HUES48 (cell line): ENCODE measurements at regions not wholly inside any gene's neighbourhood (a gene's known extent, or its start where the extent isn't known, plus 50 kb on each side); places are given as distances from the start of the nearest gene placed in this dataset.

Source experiments
- H3K27ac ChIP-seq: one replicate; pipeline ENCODE4 v1.7.0; 2013; ENCODE audit warnings: low read depth, low read length, inconsistent platforms
- H3K27me3 ChIP-seq: 2 replicates; pipeline ENCODE4 v1.6.1; 2013; ENCODE audit warnings: mild to moderate bottlenecking, low read length; ENCODE audit not compliant: control insufficient read depth, insufficient read depth
- H3K36me3 ChIP-seq: 2 replicates; pipeline ENCODE4 v1.6.1; 2013; ENCODE audit warnings: low read length; ENCODE audit not compliant: control insufficient read depth, insufficient read depth
- H3K4me1 ChIP-seq: 2 replicates; pipeline ENCODE4 v1.6.1; 2013; ENCODE audit warnings: mild to moderate bottlenecking, low read length; ENCODE audit not compliant: control insufficient read depth, insufficient read depth
- H3K4me3 ChIP-seq: 2 replicates; pipeline ENCODE4 v1.5.1; 2013; ENCODE audit warnings: mild to moderate bottlenecking, low read depth, low read length
- H3K9ac ChIP-seq: 2 replicates; pipeline ENCODE4 v1.6.1; 2013; ENCODE audit warnings: mild to moderate bottlenecking, low read depth, low read length, moderate library complexity
- H3K9me3 ChIP-seq: 2 replicates; pipeline ENCODE4 v1.6.1; 2013; ENCODE audit warnings: low read length; ENCODE audit not compliant: control insufficient read depth, insufficient read depth

DNA sequence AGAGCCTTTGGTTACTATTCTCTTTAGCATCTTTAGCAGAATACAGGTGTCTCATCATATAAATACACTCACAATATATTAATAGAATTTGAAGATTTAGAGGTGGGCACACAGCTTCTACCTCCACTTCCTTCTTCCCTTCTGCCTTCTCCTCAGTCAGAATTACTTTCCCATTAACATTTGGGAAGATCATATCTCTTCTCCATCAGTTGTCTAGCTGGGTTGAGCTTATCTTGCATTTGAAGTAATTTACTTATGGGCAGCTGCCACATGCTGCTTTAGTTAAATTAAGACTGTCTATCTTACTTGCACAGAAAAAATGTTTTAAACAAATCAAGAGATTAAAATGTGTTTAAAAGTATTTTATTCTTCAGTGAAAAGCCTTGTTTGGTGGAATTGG lies 110.1 kb upstream of the ASIC2 start:
- Histone ChIP-seq H3K27me3 (no peaks in the 10 kb centered on the region), H3K4me3 (no peak overlapping the region), H3K9me3 (no peaks in the 10 kb centered on the region), H3K9ac (no peak overlapping the region), H3K36me3 (no peaks in the 10 kb centered on the region), H3K27ac (no peak overlapping the region), H3K4me1 (peaks cover 7% of the 10 kb centered on the region)

DNA sequence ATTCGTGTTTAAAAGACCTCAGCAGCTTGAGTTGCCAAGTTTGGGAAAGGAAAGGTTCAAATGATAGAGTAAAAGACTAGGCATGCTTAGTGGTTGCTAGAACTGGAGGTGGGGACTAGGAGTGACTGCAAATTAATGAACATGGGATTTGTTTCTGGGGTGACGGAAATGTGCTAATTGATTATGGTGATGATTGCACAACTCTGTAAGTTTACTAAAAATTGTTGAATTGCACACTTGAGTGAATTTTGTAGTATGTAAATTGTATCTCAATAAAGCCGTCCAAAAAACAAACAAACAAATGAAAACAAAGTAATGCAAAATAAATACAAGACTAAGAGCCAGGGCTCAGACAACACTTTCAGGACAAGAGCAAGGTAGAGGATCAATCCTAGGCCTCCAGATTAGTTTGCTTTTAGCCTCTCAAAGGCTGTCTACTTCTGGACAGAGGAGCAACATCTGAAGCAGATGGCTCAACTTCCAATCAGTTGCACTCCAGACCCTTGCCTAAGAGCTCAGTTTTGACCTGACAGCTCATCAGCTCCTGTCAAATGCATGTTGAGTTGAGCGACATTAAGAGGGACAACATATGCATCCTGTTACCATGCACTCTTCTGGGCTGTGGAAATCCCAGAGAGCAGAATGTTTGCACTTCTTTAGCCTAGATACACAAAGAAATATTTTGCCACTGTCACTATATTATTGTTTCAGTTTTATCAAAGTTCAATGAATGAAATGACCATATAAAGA lies 111.2 kb upstream of the ASIC2 start:
- H3K4me1 ChIP-seq = peaks cover 7% of the 10 kb centered on the region
- no peak overlapping the region for H3K27ac ChIP-seq
- H3K27me3 ChIP-seq = no peaks in the 10 kb centered on the region
- H3K4me3 ChIP-seq = no peak overlapping the region
- no peaks in the 10 kb centered on the region for H3K9me3 ChIP-seq
- no peak overlapping the region for H3K9ac ChIP-seq
- no peaks in the 10 kb centered on the region for H3K36me3 ChIP-seq

DNA sequence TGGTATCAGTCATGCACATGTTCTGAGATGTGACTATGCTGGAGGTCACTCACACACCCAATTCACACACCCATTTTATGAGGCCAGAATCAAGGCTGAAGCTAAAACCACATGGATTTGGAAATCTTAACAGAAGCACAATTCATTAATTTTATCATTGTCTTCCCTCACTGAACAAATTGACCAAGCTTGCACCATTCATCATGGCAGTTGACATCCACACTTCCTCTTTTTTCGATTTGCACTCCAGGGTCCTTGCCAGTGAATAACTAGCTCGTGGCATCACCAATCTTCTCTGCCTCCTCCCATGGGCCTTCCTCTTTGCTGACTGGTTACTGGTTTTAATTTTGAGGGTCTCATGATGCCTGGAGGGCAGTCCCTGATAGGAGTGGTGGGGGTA lies 123.0 kb upstream of the ASIC2 start:
- no peak overlapping the region for H3K4me3 ChIP-seq
- no peak overlapping the region for H3K9ac ChIP-seq
- H3K27me3 ChIP-seq = no peaks in the 10 kb centered on the region
- H3K9me3 ChIP-seq = no peaks in the 10 kb centered on the region
- H3K27ac ChIP-seq = no peak overlapping the region
- H3K4me1 ChIP-seq = peaks cover 5% of the 10 kb centered on the region; the same call in 1 of the 2 replicates
- no peaks in the 10 kb centered on the region for H3K36me3 ChIP-seq

DNA sequence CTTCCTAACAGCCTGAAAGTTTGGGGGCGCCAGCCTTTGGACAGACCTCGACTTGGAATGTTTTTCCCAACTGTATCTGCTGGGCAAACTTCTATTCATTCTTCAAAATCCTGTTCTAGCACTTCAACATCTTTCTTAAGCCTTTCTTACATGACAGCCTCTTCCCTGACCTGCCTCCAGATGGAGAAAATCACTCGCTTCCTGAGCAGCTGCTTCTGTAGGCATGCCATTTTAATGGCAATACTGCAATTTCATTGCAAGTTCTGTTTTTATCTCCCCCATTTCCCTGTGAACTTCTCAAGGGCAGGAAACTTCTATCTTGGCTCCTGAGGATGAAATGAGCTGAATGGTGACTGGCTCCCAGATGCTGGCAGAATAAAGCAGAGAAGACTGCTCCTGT lies 128.8 kb upstream of the ASIC2 start:
- H3K27ac ChIP-seq = no peak overlapping the region
- no peaks in the 10 kb centered on the region for H3K9me3 ChIP-seq
- H3K27me3 ChIP-seq = no peaks in the 10 kb centered on the region
- no peak overlapping the region for H3K9ac ChIP-seq
- no peaks in the 10 kb centered on the region for H3K4me1 ChIP-seq
- H3K4me3 ChIP-seq = no peak overlapping the region
- H3K36me3 ChIP-seq = no peaks in the 10 kb centered on the region

DNA sequence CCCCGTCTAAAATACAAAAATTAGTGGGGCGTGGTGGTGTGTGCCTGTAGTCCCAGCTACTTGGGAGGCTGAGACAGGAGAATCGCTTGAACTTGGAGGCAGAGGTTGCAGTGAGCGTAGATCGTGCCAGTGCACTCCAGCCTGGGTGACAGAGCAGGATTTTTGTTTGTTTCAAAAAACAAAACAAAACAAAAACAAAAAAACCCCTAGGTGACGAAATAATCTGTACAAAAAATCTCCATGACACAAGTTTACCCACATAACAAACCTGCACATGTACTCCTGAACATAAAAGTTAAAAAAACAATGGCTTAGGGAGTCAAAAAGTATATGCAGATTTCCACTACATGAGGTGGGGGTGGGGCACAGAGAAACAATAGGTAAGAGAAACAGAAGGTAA lies 140.5 kb upstream of the ASIC2 start:
- Histone ChIP-seq H3K27ac (no peak overlapping the region), H3K9me3 (no peaks in the 10 kb centered on the region), H3K4me3 (no peak overlapping the region), H3K27me3 (no peaks in the 10 kb centered on the region), H3K9ac (no peak overlapping the region), H3K36me3 (no peaks in the 10 kb centered on the region), H3K4me1 (no peaks in the 10 kb centered on the region)

DNA sequence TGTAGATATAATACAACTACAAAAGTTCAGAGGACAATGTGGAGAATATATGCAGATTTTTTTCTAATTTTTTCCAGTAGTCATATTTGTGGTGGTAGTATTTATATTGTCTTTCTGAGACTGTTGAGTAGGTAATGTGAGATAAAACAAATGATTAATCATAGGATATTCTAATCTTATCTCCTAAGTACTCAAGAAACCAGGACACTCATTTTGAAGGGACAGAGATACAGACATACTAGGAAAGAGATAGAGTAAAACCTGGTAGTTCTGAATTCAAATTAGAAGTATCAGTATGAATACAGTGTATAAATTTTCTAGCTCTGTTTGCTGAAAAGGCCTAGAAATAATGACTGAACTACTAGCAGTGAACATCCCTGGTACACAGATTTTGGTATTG lies 141.7 kb upstream of the ASIC2 start:
- no peak overlapping the region for H3K9ac ChIP-seq

DNA sequence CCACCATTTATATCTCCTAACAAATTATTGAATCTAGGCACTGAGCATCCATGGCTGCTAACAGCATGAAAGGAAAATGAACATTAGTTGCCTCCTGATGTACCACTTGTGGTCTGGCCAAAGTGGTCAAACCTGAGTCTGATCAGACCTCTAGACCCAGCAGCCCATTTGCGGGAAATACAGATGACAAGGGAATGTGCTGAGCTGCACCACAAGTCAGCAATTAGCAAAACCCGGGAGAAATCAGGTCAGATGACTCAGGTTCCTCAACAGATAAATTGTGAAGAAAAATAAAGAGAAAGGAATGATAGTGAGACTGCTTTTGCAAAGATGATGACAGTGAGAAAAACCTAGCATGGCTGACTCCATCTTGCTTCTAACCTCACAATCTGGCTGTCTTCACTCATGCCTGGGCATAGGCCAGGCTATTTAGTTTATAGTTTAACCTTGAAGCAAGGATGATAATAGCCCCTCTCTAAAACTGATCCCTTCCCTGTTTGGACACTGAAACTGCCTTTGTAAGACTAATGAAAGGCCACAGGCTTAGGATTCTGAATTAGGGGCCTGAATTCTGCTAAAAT lies 142.7 kb upstream of the ASIC2 start:
- Histone ChIP-seq H3K27me3 (no peaks in the 10 kb centered on the region), H3K27ac (no peak overlapping the region), H3K4me1 (no peaks in the 10 kb centered on the region), H3K4me3 (no peak overlapping the region), H3K36me3 (no peaks in the 10 kb centered on the region), H3K9me3 (no peaks in the 10 kb centered on the region), H3K9ac (no peak overlapping the region)

More for the DNA sequence above, 141.7 kb upstream of the ASIC2 start:
- Histone ChIP-seq H3K4me1 (no peaks in the 10 kb centered on the region), H3K27ac (no peak overlapping the region), H3K27me3 (no peaks in the 10 kb centered on the region), H3K4me3 (no peak overlapping the region), H3K9me3 (no peaks in the 10 kb centered on the region), H3K36me3 (no peaks in the 10 kb centered on the region)

DNA sequence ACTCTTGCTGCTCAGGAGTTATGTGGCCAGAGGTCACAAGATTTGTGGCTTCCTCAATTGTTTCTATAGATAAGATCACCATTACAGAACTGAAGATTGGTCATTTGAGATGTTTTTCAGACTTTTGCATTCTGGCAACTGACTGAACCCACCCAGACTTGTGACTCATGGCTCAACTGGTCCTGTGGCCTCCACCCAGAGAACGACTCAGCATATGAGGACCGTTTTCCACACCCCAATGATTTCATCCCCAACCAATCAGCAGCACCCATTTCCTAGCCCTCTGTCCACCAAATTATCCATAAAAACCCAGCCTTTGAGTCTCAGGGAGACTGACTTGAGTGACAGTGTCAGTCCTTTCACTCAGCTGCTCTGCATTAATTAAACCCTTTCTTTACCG lies 143.2 kb upstream of the ASIC2 start:
- Histone ChIP-seq H3K9ac (no peak overlapping the region), H3K4me1 (no peaks in the 10 kb centered on the region), H3K36me3 (no peaks in the 10 kb centered on the region), H3K4me3 (no peak overlapping the region), H3K27ac (no peak overlapping the region), H3K9me3 (no peaks in the 10 kb centered on the region), H3K27me3 (no peaks in the 10 kb centered on the region)

DNA sequence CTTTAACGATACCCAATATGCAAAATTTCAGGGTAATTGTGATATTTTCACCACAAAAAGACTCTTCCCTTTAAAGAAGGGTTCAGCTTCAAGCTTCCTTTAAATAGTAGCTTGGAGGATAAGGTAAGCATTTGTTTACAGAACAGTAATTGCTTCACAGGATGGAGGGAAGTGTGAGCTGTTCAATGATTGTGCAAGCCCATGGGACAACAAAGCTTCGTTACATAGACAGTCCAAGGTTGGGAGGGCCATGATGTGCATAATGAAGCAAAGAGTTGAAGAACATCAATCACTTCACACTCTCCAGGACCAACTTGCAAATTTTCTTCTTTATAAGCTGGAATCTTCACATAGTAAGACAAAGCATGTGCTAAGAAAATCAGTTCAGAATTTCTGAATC lies 145.0 kb upstream of the ASIC2 start:
- no peak overlapping the region for H3K27ac ChIP-seq
- no peak overlapping the region for H3K9ac ChIP-seq
- H3K36me3 ChIP-seq = no peaks in the 10 kb centered on the region
- no peaks in the 10 kb centered on the region for H3K4me1 ChIP-seq
- H3K9me3 ChIP-seq = peaks cover 12% of the 10 kb centered on the region
- no peaks in the 10 kb centered on the region for H3K27me3 ChIP-seq
- no peak overlapping the region for H3K4me3 ChIP-seq

DNA sequence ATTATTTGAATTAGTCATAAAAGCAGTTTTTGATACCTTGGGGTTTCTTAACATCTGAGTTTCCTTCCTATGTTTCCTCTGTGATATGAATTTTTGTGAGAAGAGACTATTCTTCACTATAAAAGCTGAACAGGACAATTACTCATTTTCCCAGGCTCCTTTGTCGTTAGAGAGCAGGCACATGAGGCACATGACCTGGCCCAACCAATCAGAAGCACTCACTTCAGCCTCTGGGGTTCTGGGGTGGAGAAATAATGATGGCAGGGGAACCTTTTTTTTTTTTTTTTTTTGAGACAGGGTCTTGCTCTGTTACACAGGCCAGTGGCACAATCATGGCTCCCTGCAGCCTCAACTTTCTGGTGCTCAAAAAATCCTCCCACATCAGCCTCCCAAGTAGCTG lies 145.5 kb upstream of the ASIC2 start:
- H3K36me3 ChIP-seq = no peaks in the 10 kb centered on the region
- no peak overlapping the region for H3K9ac ChIP-seq
- H3K4me1 ChIP-seq = no peaks in the 10 kb centered on the region
- H3K4me3 ChIP-seq = no peak overlapping the region
- peaks cover 13% of the 10 kb centered on the region for H3K9me3 ChIP-seq
- H3K27ac ChIP-seq = no peak overlapping the region
- no peaks in the 10 kb centered on the region for H3K27me3 ChIP-seq

DNA sequence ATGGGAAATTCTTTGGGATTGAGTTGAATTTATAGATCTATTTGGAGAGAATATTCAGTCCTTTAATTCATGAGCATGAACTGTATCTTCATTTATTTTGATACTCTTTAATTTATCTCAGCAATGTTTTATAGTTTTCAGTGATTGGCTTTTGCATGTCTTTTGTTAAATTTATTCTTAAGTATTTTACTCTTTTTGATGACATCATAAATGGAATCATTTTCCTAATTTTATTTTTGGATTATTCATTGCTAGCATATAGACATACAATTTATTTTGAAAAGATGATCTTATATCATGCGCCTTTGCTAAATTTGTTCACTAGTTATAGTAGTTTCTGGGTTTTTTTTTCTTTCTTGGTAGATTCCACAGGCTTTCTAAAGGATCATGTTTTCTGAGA lies 149.2 kb upstream of the ASIC2 start:
- H3K9me3 ChIP-seq = peaks cover 13% of the 10 kb centered on the region
- H3K27ac ChIP-seq = no peak overlapping the region
- no peaks in the 10 kb centered on the region for H3K36me3 ChIP-seq
- no peaks in the 10 kb centered on the region for H3K27me3 ChIP-seq
- H3K4me3 ChIP-seq = no peak overlapping the region
- no peaks in the 10 kb centered on the region for H3K4me1 ChIP-seq
- H3K9ac ChIP-seq = no peak overlapping the region
